ENCODE measurements at regions not wholly inside any gene's neighbourhood (a gene's known extent, or its start where the extent isn't known, plus 50 kb on each side); places are given as distances from the start of the nearest gene placed in this dataset.

DNA sequence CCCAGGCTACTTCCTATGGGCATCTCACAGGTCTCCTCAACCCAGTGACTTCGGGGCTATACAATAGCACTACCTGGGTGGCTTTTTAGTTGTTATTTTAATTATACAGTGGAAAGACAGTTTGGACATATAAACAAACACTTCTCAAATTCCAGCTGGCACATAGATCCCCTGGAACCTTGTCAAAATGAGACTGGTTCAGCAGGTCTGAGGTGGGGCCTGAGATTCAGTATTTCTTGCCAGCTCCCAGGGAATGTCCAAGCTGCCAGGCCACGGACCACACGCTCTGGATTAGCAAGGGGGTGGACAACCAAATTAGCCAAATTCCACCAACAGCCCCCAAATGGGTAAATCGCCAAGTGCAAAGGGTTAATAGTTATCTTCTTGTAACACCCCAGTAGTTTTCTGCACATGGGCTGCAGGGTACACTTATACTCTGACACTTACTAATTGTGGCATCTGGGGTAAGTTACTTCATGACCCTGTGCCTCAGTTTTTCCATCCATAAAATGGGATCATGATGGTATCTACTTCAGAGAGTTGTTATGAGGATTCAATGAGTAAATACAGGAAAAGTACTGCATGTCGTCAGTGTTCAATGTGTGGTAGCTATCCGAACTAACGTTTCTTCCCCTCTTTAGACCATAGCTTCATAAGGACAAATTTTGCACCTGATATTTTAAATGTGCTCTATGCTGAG is 789.4 kb upstream of the TBX3 start:
- TF ChIP-seq, protein P1, sequence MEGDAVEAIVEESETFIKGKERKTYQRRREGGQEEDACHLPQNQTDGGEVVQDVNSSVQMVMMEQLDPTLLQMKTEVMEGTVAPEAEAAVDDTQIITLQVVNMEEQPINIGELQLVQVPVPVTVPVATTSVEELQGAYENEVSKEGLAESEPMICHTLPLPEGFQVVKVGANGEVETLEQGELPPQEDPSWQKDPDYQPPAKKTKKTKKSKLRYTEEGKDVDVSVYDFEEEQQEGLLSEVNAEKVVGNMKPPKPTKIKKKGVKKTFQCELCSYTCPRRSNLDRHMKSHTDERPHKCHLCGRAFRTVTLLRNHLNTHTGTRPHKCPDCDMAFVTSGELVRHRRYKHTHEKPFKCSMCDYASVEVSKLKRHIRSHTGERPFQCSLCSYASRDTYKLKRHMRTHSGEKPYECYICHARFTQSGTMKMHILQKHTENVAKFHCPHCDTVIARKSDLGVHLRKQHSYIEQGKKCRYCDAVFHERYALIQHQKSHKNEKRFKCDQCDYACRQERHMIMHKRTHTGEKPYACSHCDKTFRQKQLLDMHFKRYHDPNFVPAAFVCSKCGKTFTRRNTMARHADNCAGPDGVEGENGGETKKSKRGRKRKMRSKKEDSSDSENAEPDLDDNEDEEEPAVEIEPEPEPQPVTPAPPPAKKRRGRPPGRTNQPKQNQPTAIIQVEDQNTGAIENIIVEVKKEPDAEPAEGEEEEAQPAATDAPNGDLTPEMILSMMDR (IDR thresholded peaks at IDR 0.05; ENCODE audit: control extremely low read depth in 1 of 3, insufficient read depth in 1 of 3, low read depth in 1 of 3, low read length in 3 of 3) = no peak
- TF ChIP-seq POLR2AphosphoS5 (IDR thresholded peaks at IDR 0.05; ENCODE audit: low read depth, low read length) = no peak
- TF ChIP-seq EZH2 (IDR thresholded peaks at IDR 0.05; ENCODE audit: low read depth, low read length, severe bottlenecking) = no peak

Data from H1 (cell line).